Duodenal mucosa (tissue), 2 donors: ENCODE measurements at regions not wholly inside any gene's neighbourhood (a gene's known extent, or its start where the extent isn't known, plus 50 kb on each side); places are given as distances from the start of the nearest gene placed in this dataset.

ENCODE experiments used
- H3K27ac ChIP-seq: one replicate; pipeline ENCODE4 v1.7.0; 2013; ENCODE audit warnings: low read depth, low read length
- H3K27me3 ChIP-seq, 2 donors: one replicate each; pipeline ENCODE4 v1.7.0; 2013; ENCODE audit warnings: low read length in 2 of 2, control low read depth in 1 of 2; ENCODE audit not compliant: insufficient read depth in 2 of 2, control insufficient read depth in 1 of 2
- H3K36me3 ChIP-seq, 2 donors: one replicate each; pipeline ENCODE4 v1.7.0; 2013; ENCODE audit warnings: low read length in 2 of 2, control low read depth in 1 of 2; ENCODE audit not compliant: insufficient read depth in 2 of 2, control insufficient read depth in 1 of 2
- H3K4me1 ChIP-seq, 2 donors: one replicate each; pipeline ENCODE4 v1.7.0; 2013; ENCODE audit warnings: low read length in 2 of 2, control low read depth in 1 of 2; ENCODE audit not compliant: insufficient read depth in 2 of 2, control insufficient read depth in 1 of 2
- H3K4me3 ChIP-seq, 2 donors: one replicate each; pipeline ENCODE4 v1.7.0; 2013; ENCODE audit warnings: low read length in 2 of 2, low read depth in 1 of 2
- H3K9ac ChIP-seq, 2 donors: one replicate each; pipeline ENCODE4 v1.7.0; 2013; ENCODE audit warnings: low read length in 2 of 2, low read depth in 1 of 2
- H3K9me3 ChIP-seq, 2 donors: one replicate each; pipeline ENCODE4 v1.7.0; 2013; ENCODE audit warnings: low read length in 2 of 2, control low read depth in 1 of 2; ENCODE audit not compliant: control insufficient read depth in 1 of 2

DNA sequence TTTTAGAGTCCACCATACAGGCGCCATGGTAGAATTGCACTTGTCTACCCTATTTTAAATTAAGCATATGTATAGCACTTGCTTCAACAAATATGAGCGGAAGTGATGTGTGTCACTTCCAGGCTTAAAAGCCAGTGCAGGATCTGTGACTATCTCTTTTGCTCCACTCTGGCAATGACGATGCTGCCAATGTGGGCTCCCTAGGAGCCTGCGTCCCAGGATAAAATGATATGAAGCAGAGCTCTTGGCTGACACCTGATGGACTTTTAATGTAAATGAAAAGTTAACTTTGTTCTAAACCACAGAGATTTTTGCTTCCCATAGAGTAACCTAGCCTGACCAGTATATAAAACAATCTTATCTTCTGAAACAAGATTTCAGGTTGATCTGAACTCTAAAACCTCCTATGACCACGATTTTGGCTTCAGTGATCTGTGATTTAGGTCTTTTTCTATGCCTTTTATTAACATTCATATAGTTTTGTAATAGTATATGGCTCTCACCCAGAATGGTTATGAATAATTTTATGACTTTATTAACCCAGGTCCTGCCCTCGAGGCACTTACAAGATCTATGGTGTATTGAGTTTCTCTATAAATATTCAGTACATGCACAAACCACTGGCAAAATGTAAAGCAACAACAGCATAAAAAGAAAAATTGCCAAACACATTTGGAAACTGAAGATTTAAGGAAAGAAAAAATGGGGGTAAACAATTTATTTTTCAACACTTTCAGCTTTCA is 422.5 kb upstream of the PIK3C3 start:
- Histone ChIP-seq H3K4me3 (no peak overlapping the region), H3K36me3 (no peaks in the 10 kb centered on the region), H3K9me3 (peaks cover 0 to under 1% of the 10 kb centered on the region in 2 donors), H3K27me3 (no peaks in the 10 kb centered on the region), H3K27ac (no peak overlapping the region), H3K4me1 (no peaks in the 10 kb centered on the region), H3K9ac (no peak overlapping the region)

DNA sequence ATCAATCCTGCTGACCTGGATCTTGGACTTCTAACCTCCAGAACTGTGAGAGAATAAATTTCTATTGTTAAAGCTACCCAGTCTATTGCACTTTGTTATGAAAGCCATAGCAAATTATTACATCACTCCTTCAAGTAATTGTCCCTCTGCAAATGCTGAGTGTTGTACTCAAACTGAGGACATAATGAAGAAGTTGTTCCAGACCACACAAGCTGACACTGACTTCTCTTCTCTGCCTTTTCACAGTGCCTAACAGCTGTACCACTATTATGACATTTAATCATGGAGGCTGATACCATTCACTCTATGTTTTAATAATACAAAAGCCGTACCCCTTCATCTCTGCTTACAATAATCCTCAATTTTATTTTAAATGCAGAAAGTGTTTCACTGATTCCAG is 424.1 kb upstream of the PIK3C3 start:
- Histone ChIP-seq H3K4me1 (no peaks in the 10 kb centered on the region), H3K27ac (no peak overlapping the region), H3K36me3 (no peaks in the 10 kb centered on the region), H3K9ac (no peak overlapping the region), H3K4me3 (no peak overlapping the region), H3K9me3 (no peaks in the 10 kb centered on the region), H3K27me3 (no peaks in the 10 kb centered on the region)

DNA sequence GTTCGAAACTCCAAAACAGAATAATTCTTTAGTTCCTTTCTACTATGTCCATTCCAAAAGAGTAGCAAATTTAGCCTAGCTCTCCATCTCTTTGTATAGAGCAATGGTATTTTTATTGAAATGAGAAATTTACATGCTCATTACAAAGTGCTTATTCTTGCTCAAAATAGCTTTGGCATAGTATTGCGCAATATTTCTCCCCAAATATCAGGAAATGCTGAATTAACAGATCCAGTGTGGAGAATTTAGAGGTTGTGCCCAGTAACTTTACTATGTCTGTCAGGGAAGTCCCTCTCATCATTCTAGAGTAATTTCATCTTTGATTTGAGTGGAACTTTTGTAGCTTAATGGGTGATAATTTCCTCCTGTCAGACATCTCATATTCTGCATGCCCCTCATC is 425.9 kb upstream of the PIK3C3 start:
- Histone ChIP-seq H3K9me3 (peaks cover 0 to under 1% of the 10 kb centered on the region in 2 donors), H3K4me1 (no peaks in the 10 kb centered on the region), H3K27me3 (no peaks in the 10 kb centered on the region)

DNA sequence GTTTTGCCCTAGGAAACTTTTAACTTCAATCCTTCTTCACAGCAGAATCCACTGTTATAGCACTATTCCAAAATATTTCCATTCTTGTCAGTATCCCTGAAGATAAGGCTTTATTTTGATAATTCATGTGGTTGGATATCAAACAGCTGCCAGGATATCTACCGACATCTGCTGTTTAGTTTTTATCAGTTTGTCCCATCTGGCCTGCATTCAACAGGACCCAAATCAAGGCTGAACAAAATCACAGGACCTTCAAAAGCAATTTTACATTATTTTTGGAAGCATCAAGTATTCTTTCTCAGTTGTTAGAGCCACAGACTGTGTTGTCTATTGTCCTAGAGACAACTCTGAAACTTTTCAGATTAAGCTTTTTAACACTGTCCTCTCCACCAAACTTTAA is 429.0 kb upstream of the PIK3C3 start:
- Histone ChIP-seq H3K27me3 (no peaks in the 10 kb centered on the region), H3K27ac (no peak overlapping the region), H3K36me3 (no peaks in the 10 kb centered on the region), H3K4me3 (no peak overlapping the region), H3K9me3 (peaks cover 0 to 2% of the 10 kb centered on the region in 2 donors), H3K9ac (no peak overlapping the region), H3K4me1 (no peaks in the 10 kb centered on the region)

More for the DNA sequence above, 425.9 kb upstream of the PIK3C3 start:
- H3K27ac ChIP-seq: no peak overlapping the region
- H3K9ac ChIP-seq: no peak overlapping the region
- H3K4me3 ChIP-seq: no peak overlapping the region
- no peaks in the 10 kb centered on the region for H3K36me3 ChIP-seq

DNA sequence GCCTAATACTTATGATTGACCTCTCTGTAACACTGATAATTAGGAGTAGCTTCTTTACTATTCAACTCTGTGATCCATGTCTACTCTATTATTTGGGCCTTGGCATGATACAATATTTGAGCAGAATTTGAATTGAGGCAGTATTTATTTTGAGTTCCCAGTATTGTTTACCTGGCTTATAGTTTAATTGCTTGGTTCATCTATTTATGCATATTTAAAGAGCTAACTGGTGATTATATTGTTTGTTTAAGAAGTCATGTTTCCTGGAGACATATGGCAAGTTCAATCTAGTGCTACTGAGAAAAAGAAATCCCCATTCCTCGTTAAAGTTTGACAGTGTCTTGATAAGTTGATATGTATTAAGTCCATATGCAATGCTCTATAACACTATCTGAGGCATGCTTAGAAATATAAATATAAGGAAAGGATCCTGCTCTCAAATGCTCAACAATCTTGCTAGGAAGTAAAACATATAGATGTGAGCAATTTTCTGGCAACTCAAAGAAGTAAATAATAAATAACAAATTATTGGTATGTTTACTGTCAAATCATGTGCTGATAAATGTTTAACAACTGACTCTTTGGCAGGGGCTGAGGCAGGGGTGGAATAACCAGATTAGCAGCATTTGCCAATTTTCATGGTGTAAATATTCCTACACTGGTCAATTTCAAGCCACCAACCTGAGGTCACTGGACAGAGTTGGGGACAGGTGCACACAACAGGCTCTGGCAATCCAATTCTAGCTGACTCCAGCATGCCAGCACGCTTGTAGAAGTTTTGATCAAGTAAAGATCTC is 430.2 kb upstream of the PIK3C3 start:
- no peaks in the 10 kb centered on the region for H3K36me3 ChIP-seq
- no peaks in the 10 kb centered on the region for H3K4me1 ChIP-seq
- no peaks in the 10 kb centered on the region for H3K27me3 ChIP-seq
- no peak overlapping the region for H3K9ac ChIP-seq
- no peak overlapping the region for H3K27ac ChIP-seq
- H3K4me3 ChIP-seq: no peak overlapping the region
- peaks cover 0 to 2% of the 10 kb centered on the region in 2 donors for H3K9me3 ChIP-seq

DNA sequence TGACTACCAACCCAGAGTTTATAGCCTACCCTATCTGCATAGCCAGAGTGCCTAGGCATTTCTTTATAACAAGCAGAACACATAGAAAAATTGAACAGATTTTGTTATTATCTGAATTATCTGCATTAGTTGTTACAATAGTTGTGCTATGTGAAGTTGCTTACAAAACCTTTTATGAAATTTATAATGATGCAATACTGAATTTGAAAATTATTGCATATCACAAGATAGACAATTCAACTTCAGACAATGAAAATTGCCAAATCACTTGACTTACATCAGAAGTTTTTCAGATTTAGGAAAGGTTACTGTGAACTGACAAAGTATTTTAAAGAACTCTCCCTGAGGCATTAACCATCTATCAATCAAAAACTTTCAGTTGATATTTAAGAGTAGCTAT is 437.9 kb upstream of the PIK3C3 start:
- H3K36me3 ChIP-seq: no peaks in the 10 kb centered on the region
- H3K9ac ChIP-seq: no peak overlapping the region
- peaks cover 0 to 4% of the 10 kb centered on the region in 2 donors for H3K9me3 ChIP-seq
- no peaks in the 10 kb centered on the region for H3K27me3 ChIP-seq
- H3K4me1 ChIP-seq: no peaks in the 10 kb centered on the region
- H3K4me3 ChIP-seq: no peak overlapping the region
- no peak overlapping the region for H3K27ac ChIP-seq

DNA sequence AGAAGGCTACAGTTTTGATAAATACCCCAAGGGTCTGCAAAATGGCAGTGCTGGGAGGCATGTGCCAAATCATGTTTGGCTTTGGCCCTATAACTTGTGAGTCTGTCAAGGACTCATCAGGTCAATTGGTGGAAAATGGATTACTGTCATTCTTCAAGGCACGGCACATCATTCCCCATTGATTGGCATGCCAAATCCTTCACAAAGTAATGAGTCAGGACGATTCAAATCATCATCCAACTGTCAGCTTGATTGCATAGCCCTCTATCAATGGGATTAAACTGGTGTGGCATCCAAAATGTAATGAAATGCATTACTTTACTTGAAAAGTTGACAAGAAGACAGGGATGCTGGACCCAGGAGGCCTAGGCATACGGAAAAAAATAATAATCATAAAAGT is 441.6 kb upstream of the PIK3C3 start:
- no peaks in the 10 kb centered on the region for H3K4me1 ChIP-seq
- no peak overlapping the region for H3K27ac ChIP-seq
- peaks cover 0 to 4% of the 10 kb centered on the region in 2 donors for H3K9me3 ChIP-seq
- H3K4me3 ChIP-seq: no peak overlapping the region
- no peaks in the 10 kb centered on the region for H3K36me3 ChIP-seq
- H3K9ac ChIP-seq: no peak overlapping the region
- H3K27me3 ChIP-seq: no peaks in the 10 kb centered on the region

DNA sequence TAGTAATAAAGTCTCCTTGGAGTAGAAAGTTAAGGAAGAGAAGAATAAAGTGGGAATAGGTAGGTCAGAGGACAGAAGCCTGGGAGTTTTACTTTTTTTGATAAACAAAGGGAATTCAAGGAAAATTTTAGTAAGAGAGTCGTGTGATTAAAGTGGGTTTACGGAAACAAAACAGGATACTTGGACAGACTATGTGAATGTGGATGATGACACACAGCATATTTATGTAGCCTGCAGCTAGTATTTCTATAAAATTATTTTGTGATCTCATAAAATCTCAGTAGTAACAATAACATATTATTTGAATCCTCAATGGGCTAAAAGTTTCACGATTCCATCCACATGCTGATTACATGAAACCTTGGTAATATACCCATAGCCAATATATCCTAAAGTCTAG is 450.7 kb upstream of the PIK3C3 start:
- H3K36me3 ChIP-seq: no peaks in the 10 kb centered on the region
- peaks cover 0 to 8% of the 10 kb centered on the region in 2 donors for H3K9me3 ChIP-seq
- no peak overlapping the region for H3K4me3 ChIP-seq
- no peaks in the 10 kb centered on the region for H3K27me3 ChIP-seq
- no peak overlapping the region for H3K9ac ChIP-seq
- no peaks in the 10 kb centered on the region for H3K4me1 ChIP-seq
- no peak overlapping the region for H3K27ac ChIP-seq

DNA sequence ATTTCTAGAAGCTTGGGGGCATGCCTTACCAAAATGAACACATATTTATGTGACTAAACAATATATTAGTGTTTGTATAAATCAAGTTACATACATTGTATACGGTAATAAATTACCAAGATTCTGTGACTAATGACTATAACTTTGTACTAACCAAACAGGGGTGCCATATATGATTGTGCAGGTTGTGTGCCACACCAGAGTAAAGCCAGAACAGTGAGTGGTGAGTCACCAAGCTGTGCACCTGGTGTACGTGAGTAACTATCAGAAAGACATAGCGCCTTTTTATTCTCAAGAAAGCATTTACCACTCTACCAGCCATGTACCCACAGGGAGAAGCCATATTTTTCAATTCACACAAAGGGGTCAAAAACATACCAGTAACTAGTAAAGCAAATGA is 453.2 kb upstream of the PIK3C3 start:
- Histone ChIP-seq H3K36me3 (no peaks in the 10 kb centered on the region), H3K4me1 (no peaks in the 10 kb centered on the region), H3K27ac (no peak overlapping the region), H3K9me3 (peaks cover 0 to 9% of the 10 kb centered on the region in 2 donors), H3K27me3 (no peaks in the 10 kb centered on the region), H3K9ac (no peak overlapping the region), H3K4me3 (no peak overlapping the region)

DNA sequence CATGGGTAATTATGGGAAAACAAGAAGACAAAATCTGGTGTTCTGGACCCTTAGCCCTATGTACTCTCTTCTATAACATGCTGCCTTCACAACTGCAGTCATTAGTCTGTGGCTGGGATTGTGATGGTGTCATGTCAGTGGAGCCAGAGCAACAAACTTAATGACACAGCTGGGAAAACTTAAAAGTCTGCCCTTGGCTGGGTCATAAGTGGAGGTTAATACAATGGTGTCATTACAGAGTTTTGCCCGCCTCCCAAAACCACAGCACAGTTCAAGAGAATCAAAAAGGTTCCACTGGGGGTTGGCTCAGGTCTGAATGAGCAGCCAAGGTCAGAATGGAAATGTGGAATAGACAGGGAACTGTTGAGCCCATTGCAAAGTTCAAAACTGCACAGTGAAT is 455.7 kb upstream of the PIK3C3 start:
- Histone ChIP-seq H3K4me1 (no peaks in the 10 kb centered on the region), H3K9ac (no peak overlapping the region), H3K27ac (no peak overlapping the region), H3K36me3 (no peaks in the 10 kb centered on the region), H3K4me3 (no peak overlapping the region), H3K9me3 (peaks cover 0 to 9% of the 10 kb centered on the region in 2 donors), H3K27me3 (no peaks in the 10 kb centered on the region)
